ENCODE measurements at regions not wholly inside any gene's neighbourhood (a gene's known extent, or its start where the extent isn't known, plus 50 kb on each side); places are given as distances from the start of the nearest gene placed in this dataset.

DNA sequence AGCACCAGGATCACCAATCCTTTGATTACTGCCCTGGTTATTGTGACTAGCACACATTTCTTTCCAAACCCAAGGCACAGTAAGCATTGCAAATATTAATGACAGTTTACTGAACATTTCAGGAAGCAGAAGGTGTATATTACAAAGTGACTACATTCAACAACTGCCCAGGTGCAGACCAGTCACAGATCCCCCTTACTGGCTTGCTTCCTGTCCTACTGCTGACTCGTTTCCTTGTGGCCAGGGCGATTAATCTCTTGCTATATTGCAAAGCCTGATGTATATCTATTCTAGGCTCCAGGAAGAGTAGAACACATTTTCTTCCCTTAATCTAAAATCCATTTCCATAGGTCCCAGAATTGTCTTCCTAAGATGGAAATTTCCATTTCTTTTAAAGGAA is 77.2 kb upstream of the EPHA7 start:
- H4K20me1 ChIP-seq (ENCODE audit: insufficient read depth, low read length), result no peaks in the 10 kb centered on the region
- H3K9ac ChIP-seq (ENCODE audit: low read length), result no peak overlapping the region
- H3K27me3 ChIP-seq (replicated peaks; ENCODE audit: insufficient read depth, low read length), result no peaks in the 10 kb centered on the region
- no peaks in the 10 kb centered on the region for H3K9me3 ChIP-seq (replicated peaks; ENCODE audit: insufficient read depth, low read length)
- H3K9me2 ChIP-seq (replicated peaks; ENCODE audit: insufficient read depth, low read length), result no peaks in the 10 kb centered on the region
- peaks cover 9% of the 10 kb centered on the region; the same call in 1 of the 2 replicates for H3F3A ChIP-seq (ENCODE audit: insufficient read depth, low read length)
- peak overlapping the region; percentile 61 for H2AFZ ChIP-seq (ENCODE audit: low read length)
- no peak for TF ChIP-seq EZH2 (optimal IDR thresholded peaks at IDR 0.05; ENCODE audit: low read depth, low read length)
- TF ChIP-seq, protein P1, sequence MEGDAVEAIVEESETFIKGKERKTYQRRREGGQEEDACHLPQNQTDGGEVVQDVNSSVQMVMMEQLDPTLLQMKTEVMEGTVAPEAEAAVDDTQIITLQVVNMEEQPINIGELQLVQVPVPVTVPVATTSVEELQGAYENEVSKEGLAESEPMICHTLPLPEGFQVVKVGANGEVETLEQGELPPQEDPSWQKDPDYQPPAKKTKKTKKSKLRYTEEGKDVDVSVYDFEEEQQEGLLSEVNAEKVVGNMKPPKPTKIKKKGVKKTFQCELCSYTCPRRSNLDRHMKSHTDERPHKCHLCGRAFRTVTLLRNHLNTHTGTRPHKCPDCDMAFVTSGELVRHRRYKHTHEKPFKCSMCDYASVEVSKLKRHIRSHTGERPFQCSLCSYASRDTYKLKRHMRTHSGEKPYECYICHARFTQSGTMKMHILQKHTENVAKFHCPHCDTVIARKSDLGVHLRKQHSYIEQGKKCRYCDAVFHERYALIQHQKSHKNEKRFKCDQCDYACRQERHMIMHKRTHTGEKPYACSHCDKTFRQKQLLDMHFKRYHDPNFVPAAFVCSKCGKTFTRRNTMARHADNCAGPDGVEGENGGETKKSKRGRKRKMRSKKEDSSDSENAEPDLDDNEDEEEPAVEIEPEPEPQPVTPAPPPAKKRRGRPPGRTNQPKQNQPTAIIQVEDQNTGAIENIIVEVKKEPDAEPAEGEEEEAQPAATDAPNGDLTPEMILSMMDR (IDR thresholded peaks at IDR 0.05; ENCODE audit: low read length), result no peak
- TF ChIP-seq EZH2phosphoT487 (IDR thresholded peaks at IDR 0.05; ENCODE audit: low read length), result no peak
- no peaks in the 10 kb centered on the region for H3K79me2 ChIP-seq (ENCODE audit: low read length)
- peak overlapping the region; percentile 36; the same call in 1 of the 2 replicates for H3K27ac ChIP-seq (ENCODE audit: low read length)
- DNase-seq, result peak; percentile 87
- H3K4me1 ChIP-seq (ENCODE audit: low read length), result peaks cover 35% of the 10 kb centered on the region
- H3K36me3 ChIP-seq (replicated peaks; ENCODE audit: insufficient read depth, low read length), result no peaks in the 10 kb centered on the region
- H3K4me3 ChIP-seq (ENCODE audit: low read length), result no peak overlapping the region; the same call in 1 of the 2 replicates
- peak overlapping the region; percentile 39 for H3K4me2 ChIP-seq (ENCODE audit: low read depth, low read length)

DNA sequence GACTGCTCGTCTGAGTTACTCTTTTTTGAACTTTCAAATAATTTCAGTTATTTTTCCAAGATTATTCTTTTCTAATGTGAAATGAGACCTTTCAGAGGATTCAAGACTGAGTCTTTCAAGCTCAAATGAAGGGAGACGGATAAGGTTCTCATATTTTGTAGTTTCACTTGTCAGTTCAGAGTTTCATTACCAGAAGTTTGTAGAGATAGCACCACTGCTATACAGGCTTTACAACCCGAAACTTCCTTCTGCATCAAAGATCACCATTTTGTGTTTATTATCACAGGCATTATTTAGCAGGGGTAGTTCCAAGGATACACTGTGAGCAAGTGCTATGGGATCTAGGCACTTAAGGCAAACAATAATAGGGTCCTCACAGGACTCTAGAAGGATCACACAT is 74.7 kb upstream of the EPHA7 start:
- no peaks in the 10 kb centered on the region for H3K79me2 ChIP-seq (ENCODE audit: low read length)
- peaks cover 35% of the 10 kb centered on the region for H3K4me1 ChIP-seq (ENCODE audit: low read length)
- peak; percentile 76 for DNase-seq
- H3K9me3 ChIP-seq (replicated peaks; ENCODE audit: insufficient read depth, low read length), result no peaks in the 10 kb centered on the region
- H3K4me2 ChIP-seq (ENCODE audit: low read depth, low read length), result peak overlapping the region; percentile 65
- no peak overlapping the region for H3K9ac ChIP-seq (ENCODE audit: low read length)
- no peaks in the 10 kb centered on the region for H3K36me3 ChIP-seq (replicated peaks; ENCODE audit: insufficient read depth, low read length)
- H3F3A ChIP-seq (ENCODE audit: insufficient read depth, low read length), result peaks cover 9% of the 10 kb centered on the region; the same call in 1 of the 2 replicates
- TF ChIP-seq EZH2phosphoT487 (IDR thresholded peaks at IDR 0.05; ENCODE audit: low read length) (no peak), EZH2 (optimal IDR thresholded peaks at IDR 0.05; ENCODE audit: low read depth, low read length) (no peak)
- TF ChIP-seq, protein P1 (IDR thresholded peaks at IDR 0.05; ENCODE audit: low read length), result no peak
- H3K4me3 ChIP-seq (ENCODE audit: low read length), result peak overlapping the region; percentile 19; the same call in 1 of the 2 replicates
- H3K27ac ChIP-seq (ENCODE audit: low read length), result peak overlapping the region; percentile 25; the same call in 1 of the 2 replicates
- H4K20me1 ChIP-seq (ENCODE audit: insufficient read depth, low read length), result no peaks in the 10 kb centered on the region
- peak overlapping the region; percentile 40; the same call in 1 of the 2 replicates for H2AFZ ChIP-seq (ENCODE audit: low read length)
- no peaks in the 10 kb centered on the region for H3K9me2 ChIP-seq (replicated peaks; ENCODE audit: insufficient read depth, low read length)
- H3K27me3 ChIP-seq (replicated peaks; ENCODE audit: insufficient read depth, low read length), result no peaks in the 10 kb centered on the region

DNA sequence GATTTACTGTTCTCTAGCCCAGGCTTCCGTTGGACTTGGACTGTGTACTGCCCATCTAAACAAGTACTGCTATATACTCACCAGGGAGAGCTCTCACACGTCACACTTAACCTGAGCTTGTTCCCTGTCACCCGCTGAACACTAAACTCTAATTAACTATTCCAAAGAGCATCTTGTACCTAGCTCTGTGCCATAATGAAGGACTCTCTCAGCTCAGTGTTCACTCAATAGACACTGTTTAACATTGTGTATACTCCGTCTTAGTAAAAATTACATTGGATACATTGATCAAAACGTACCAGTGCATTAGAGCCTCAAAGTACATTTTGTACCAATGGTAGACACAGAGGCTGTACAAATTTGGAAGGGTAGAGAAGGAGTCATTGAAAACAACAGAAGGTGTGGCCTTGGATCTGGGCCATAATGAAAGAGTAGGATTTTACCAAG is 55.4 kb upstream of the EPHA7 start:
- Histone ChIP-seq H3K4me1 (ENCODE audit: low read length) (no peaks in the 10 kb centered on the region), H3K9ac (ENCODE audit: low read length) (no peak overlapping the region), H4K20me1 (ENCODE audit: insufficient read depth, low read length) (no peaks in the 10 kb centered on the region), H3K27me3 (replicated peaks; ENCODE audit: insufficient read depth, low read length) (peaks cover 34% of the 10 kb centered on the region), H3F3A (ENCODE audit: insufficient read depth, low read length) (no peaks in the 10 kb centered on the region), H3K79me2 (ENCODE audit: low read length) (no peaks in the 10 kb centered on the region), H3K9me2 (replicated peaks; ENCODE audit: insufficient read depth, low read length) (no peaks in the 10 kb centered on the region), H3K36me3 (replicated peaks; ENCODE audit: insufficient read depth, low read length) (no peaks in the 10 kb centered on the region), H3K4me2 (ENCODE audit: low read depth, low read length) (no peak overlapping the region), H2AFZ (ENCODE audit: low read length) (no peak overlapping the region), H3K27ac (ENCODE audit: low read length) (no peak overlapping the region), H3K9me3 (replicated peaks; ENCODE audit: insufficient read depth, low read length) (no peaks in the 10 kb centered on the region), H3K4me3 (ENCODE audit: low read length) (no peak overlapping the region)
- no peak for TF ChIP-seq EZH2 (optimal IDR thresholded peaks at IDR 0.05; ENCODE audit: low read depth, low read length)
- TF ChIP-seq, protein P1 (IDR thresholded peaks at IDR 0.05; ENCODE audit: low read length), result no peak
- no peak for TF ChIP-seq EZH2phosphoT487 (IDR thresholded peaks at IDR 0.05; ENCODE audit: low read length)
- no peak for DNase-seq

All from MM.1S (cell line).